B cell (primary cell): ENCODE measurements at regions not wholly inside any gene's neighbourhood (a gene's known extent, or its start where the extent isn't known, plus 50 kb on each side); places are given as distances from the start of the nearest gene placed in this dataset.

Source experiments
- ATAC-seq: fragments of 200-7000 bp; cut with Tn5 transposase; one replicate; pipeline ENCODE4 v1.10.0; 2021; ENCODE audit warnings: low read depth, mild to moderate bottlenecking, moderate number of reproducible peaks, moderate library complexity
- CTCF ChIA-PET: fragments of 350-600 bp; sonication (Branson Sonifier 250); formaldehyde crosslinking; loops from one replicate; lab custom pipeline; 2021; ENCODE audit warnings: antibody characterized with exemption, inconsistent platforms; lab: Charles Lee
- POLR2A ChIA-PET: fragments of 350-600 bp; sonication (Branson Sonifier 250); formaldehyde crosslinking; loops from one replicate; lab custom pipeline; 2021; ENCODE audit warnings: antibody characterized with exemption; lab: Charles Lee
- DNase-seq: peaks from one replicate; pipeline ENCODE4 v3.0.0; 2013
- H2AFZ ChIP-seq: 2 replicates; pipeline ENCODE4 v1.6.1; 2012; ENCODE audit warnings: mild to moderate bottlenecking, low read depth, low read length; ENCODE audit not compliant: insufficient read depth, poor library complexity, severe bottlenecking
- H3K27ac ChIP-seq, 2 donors: 1 replicate in 1 of 2; 2 replicates in 1 of 2; pipeline ENCODE4 v1.5.1; 2012 to 2013; ENCODE audit warnings: low read length in 2 of 2, mild to moderate bottlenecking in 2 of 2, moderate library complexity in 1 of 2
- H3K27me3 ChIP-seq, 4 experiments: fragments of 200-600 bp in 1 of 4; sonication (generic) in 1 of 4; replicated peaks in 1 of 4; 1 replicate in 2 of 4; 2 replicates in 2 of 4; pipeline versions ENCODE4 v1.6.1 to v1.7.0; 2013 to 2016; ENCODE audit warnings: low read length in 3 of 4, mild to moderate bottlenecking in 2 of 4, mixed read lengths in 1 of 4, moderate library complexity in 1 of 4; ENCODE audit not compliant: insufficient read depth in 4 of 4, control insufficient read depth in 3 of 4; ENCODE audit errors: control extremely low read depth in 1 of 4
- H3K36me3 ChIP-seq, 2 experiments: replicated peaks in 1 of 2; 1 replicate in 1 of 2; 2 replicates in 1 of 2; pipeline versions ENCODE4 v1.6.1 to v1.7.1; 2013; ENCODE audit warnings: low read length in 1 of 2; ENCODE audit not compliant: insufficient read depth in 2 of 2, control insufficient read depth in 1 of 2; ENCODE audit errors: control extremely low read depth in 1 of 2, extremely low read depth in 1 of 2
- H3K4me1 ChIP-seq, 2 donors: fragments of 200-600 bp in 1 of 2; sonication (generic) in 1 of 2; 1 replicate in 1 of 2; 2 replicates in 1 of 2; pipeline versions ENCODE4 v1.5.1 to v1.6.1; 2013 to 2017; ENCODE audit warnings: low read length in 2 of 2; ENCODE audit not compliant: control insufficient read depth in 2 of 2, insufficient read depth in 2 of 2
- H3K4me2 ChIP-seq: replicated peaks from 2 replicates; pipeline ENCODE3; 2012; ENCODE audit warnings: mild to moderate bottlenecking, low read depth, low read length; ENCODE audit not compliant: poor library complexity, severe bottlenecking
- H3K4me3 ChIP-seq, 5 experiments: fragments of 200-600 bp in 1 of 5; sonication (generic) in 1 of 5; 1 replicate in 3 of 5; 2 replicates in 2 of 5; pipeline versions ENCODE4 v1.5.1 to v1.7.0; 2011 to 2016; ENCODE audit warnings: low read length in 4 of 5, mild to moderate bottlenecking in 4 of 5, low read depth in 2 of 5, control low read depth in 1 of 5, moderate library complexity in 1 of 5; ENCODE audit not compliant: insufficient read depth in 1 of 5; ENCODE audit errors: control extremely low read depth in 1 of 5, extremely low read depth in 1 of 5
- H3K79me2 ChIP-seq: fragments of 200-600 bp; sonication (generic); one replicate; pipeline ENCODE4 v1.6.0; 2016; ENCODE audit warnings: low read length; ENCODE audit not compliant: control insufficient read depth, insufficient read depth
- H3K9ac ChIP-seq: fragments of 200-600 bp; sonication (generic); 2 replicates; pipeline ENCODE4 v1.6.1; 2017; ENCODE audit warnings: mild to moderate bottlenecking, low read length, moderate library complexity
- H3K9me3 ChIP-seq, 3 donors: one replicate each; pipeline versions ENCODE4 v1.6.1 to v1.7.1; 2013; ENCODE audit warnings: low read length in 2 of 3; ENCODE audit not compliant: control insufficient read depth in 2 of 3, insufficient read depth in 1 of 3; ENCODE audit errors: control extremely low read depth in 1 of 3
- H4K20me1 ChIP-seq: 2 replicates; pipeline ENCODE4 v1.6.0; 2012; ENCODE audit warnings: mild to moderate bottlenecking, low read length; ENCODE audit not compliant: insufficient read depth, control insufficient read depth, poor library complexity, severe bottlenecking
- H3K27ac Mint-ChIP-seq: one replicate; pipeline ENCODE4 v1.8.0; 2021; ENCODE audit warnings: mixed read lengths
- H3K27me3 Mint-ChIP-seq: one replicate; pipeline ENCODE4 v1.8.0; 2021; ENCODE audit warnings: mixed read lengths
- H3K4me1 Mint-ChIP-seq: one replicate; pipeline ENCODE4 v1.8.0; 2021; ENCODE audit warnings: mixed read lengths
- H3K4me3 Mint-ChIP-seq: one replicate; pipeline ENCODE4 v1.8.0; 2021; ENCODE audit warnings: mixed read lengths
- H3K9me3 Mint-ChIP-seq: one replicate; pipeline ENCODE4 v1.8.0; 2022; ENCODE audit warnings: mixed read lengths; ENCODE audit not compliant: insufficient read depth
- CTCF ChIP-seq: fragments of 200-600 bp; IDR thresholded peaks from one replicate; pipeline ENCODE4 v1.8.0; 2022; ENCODE audit warnings: antibody characterized with exemption, mild to moderate bottlenecking
- EZH2 ChIP-seq: IDR thresholded peaks from 2 replicates; pipeline ENCODE4 v1.6.1; 2012; ENCODE audit warnings: borderline replicate concordance, low read depth, mild to moderate bottlenecking, moderate library complexity, low read length; ENCODE audit not compliant: insufficient read depth, poor library complexity, severe bottlenecking
- WGBS: methylation state at CpG from one replicate; pipeline ENCODE4 v1.1.5; 2013; ENCODE audit warnings: missing lambda C conversion rate; ENCODE audit not compliant: insufficient coverage; 5-methylcytosine and 5-hydroxymethylcytosine counted together
- intact Hi-C: fragments of 100-400 bp; cut with micrococcal nuclease; formaldehyde crosslinking; loops from one replicate; pipeline ENCODE4 v1.10.0; 2022

GRCh38 chr1:98081944-98082343 lies 161.1 kb upstream of the DPYD start:
- POLR2A ChIA-PET, result no interaction called here
- H3K4me3 ChIP-seq, result no peak overlapping the region
- no peak overlapping the region for H3K9ac ChIP-seq
- Mint-ChIP-seq H3K9me3 (no peaks in the 10 kb centered on the region), H3K4me3 (no peak overlapping the region), H3K4me1 (no peaks in the 10 kb centered on the region), H3K27me3 (no peaks in the 10 kb centered on the region), H3K27ac (no peak overlapping the region)
- CTCF ChIA-PET, result no interaction called here
- no peaks in the 10 kb centered on the region for H3K4me1 ChIP-seq
- H3K4me2 ChIP-seq, result no peak overlapping the region
- H3K79me2 ChIP-seq, result no peaks in the 10 kb centered on the region
- no peak overlapping the region for H3K27ac ChIP-seq
- no peak for TF ChIP-seq CTCF
- no peak for TF ChIP-seq EZH2
- intact Hi-C loops, result no loop called here
- H4K20me1 ChIP-seq, result no peaks in the 10 kb centered on the region
- H3K27me3 ChIP-seq, result no peaks in the 10 kb centered on the region
- DNase-seq (no peak), ATAC-seq (no peak)
- H3K9me3 ChIP-seq, result no peaks in the 10 kb centered on the region
- H3K36me3 ChIP-seq, result no peaks in the 10 kb centered on the region
- no CpG with 5 or more reads among the region's 1 CpG for WGBS
- H2AFZ ChIP-seq, result no peak overlapping the region

- no CpG with 5 or more reads among the region's 2 CpGs for WGBS
- H3K9me3 ChIP-seq, result no peaks in the 10 kb centered on the region
- TF ChIP-seq CTCF (no peak), EZH2 (no peak)
- intact Hi-C loops, result no loop called here
- no peaks in the 10 kb centered on the region for H3K36me3 ChIP-seq
- H2AFZ ChIP-seq, result no peak overlapping the region
- Mint-ChIP-seq H3K4me1 (no peaks in the 10 kb centered on the region), H3K27me3 (no peaks in the 10 kb centered on the region), H3K27ac (no peak overlapping the region), H3K9me3 (no peaks in the 10 kb centered on the region), H3K4me3 (no peak overlapping the region)
- ATAC-seq (no peak), DNase-seq (no peak)
- H4K20me1 ChIP-seq, result no peaks in the 10 kb centered on the region
- H3K4me2 ChIP-seq, result no peak overlapping the region
- H3K27me3 ChIP-seq, result no peaks in the 10 kb centered on the region
- H3K9ac ChIP-seq, result no peak overlapping the region
- H3K4me1 ChIP-seq, result no peaks in the 10 kb centered on the region
- CTCF ChIA-PET, result no interaction called here
- H3K4me3 ChIP-seq, result no peak overlapping the region
- POLR2A ChIA-PET, result no interaction called here
- no peaks in the 10 kb centered on the region for H3K79me2 ChIP-seq
- no peak overlapping the region for H3K27ac ChIP-seq
These were observed 157.8 kb upstream of the DPYD start for GRCh38 chr1:98078596-98078995.
